ENCODE measurements at regions not wholly inside any gene's neighbourhood (a gene's known extent, or its start where the extent isn't known, plus 50 kb on each side); places are given as distances from the start of the nearest gene placed in this dataset.

- H3K4me1 ChIP-seq (ENCODE audit: control insufficient read depth in 2 of 3, insufficient read depth in 2 of 3, low read depth in 1 of 3, low read length in 3 of 3): no peaks in the 10 kb centered on the region
- FAIRE-seq: no peak
- H3K27ac ChIP-seq (ENCODE audit: low read depth in 2 of 2, low read length in 2 of 2): no peak overlapping the region
- no peak overlapping the region for H3K4me3 ChIP-seq (ENCODE audit: low read length in 3 of 3)
- intact Hi-C loops (cut with DNase I): no loop called here
- H3K36me3 ChIP-seq (ENCODE audit: control insufficient read depth in 2 of 3, insufficient read depth in 3 of 3, low read length in 3 of 3): no peaks in the 10 kb centered on the region
- no peaks in the 10 kb centered on the region for H3K27me3 ChIP-seq (ENCODE audit: control insufficient read depth, insufficient read depth, low read length)
- no peak overlapping the region for H3K9ac ChIP-seq (ENCODE audit: low read length in 3 of 3)
- no peaks in the 10 kb centered on the region for H3K9me3 ChIP-seq (ENCODE audit: control insufficient read depth in 2 of 3, insufficient read depth in 1 of 3, low read length in 3 of 3)
- TF ChIP-seq, protein P1, sequence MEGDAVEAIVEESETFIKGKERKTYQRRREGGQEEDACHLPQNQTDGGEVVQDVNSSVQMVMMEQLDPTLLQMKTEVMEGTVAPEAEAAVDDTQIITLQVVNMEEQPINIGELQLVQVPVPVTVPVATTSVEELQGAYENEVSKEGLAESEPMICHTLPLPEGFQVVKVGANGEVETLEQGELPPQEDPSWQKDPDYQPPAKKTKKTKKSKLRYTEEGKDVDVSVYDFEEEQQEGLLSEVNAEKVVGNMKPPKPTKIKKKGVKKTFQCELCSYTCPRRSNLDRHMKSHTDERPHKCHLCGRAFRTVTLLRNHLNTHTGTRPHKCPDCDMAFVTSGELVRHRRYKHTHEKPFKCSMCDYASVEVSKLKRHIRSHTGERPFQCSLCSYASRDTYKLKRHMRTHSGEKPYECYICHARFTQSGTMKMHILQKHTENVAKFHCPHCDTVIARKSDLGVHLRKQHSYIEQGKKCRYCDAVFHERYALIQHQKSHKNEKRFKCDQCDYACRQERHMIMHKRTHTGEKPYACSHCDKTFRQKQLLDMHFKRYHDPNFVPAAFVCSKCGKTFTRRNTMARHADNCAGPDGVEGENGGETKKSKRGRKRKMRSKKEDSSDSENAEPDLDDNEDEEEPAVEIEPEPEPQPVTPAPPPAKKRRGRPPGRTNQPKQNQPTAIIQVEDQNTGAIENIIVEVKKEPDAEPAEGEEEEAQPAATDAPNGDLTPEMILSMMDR (IDR thresholded peaks at IDR 0.05; ENCODE audit: borderline replicate concordance, extremely low read depth, insufficient read depth): no peak
- no peak for DNase-seq
These were observed 904.8 kb upstream of the SEL1L start for GRCh38 chr14:82438436-82438835.

GRCh38 chr14:82441270-82441669 is 907.6 kb upstream of the SEL1L start:
- no peak for DNase-seq
- no peaks in the 10 kb centered on the region for H3K27me3 ChIP-seq (ENCODE audit: control insufficient read depth, insufficient read depth, low read length)
- no peaks in the 10 kb centered on the region for H3K36me3 ChIP-seq (ENCODE audit: control insufficient read depth in 2 of 3, insufficient read depth in 3 of 3, low read length in 3 of 3)
- intact Hi-C loops (cut with DNase I): no loop called here
- H3K9ac ChIP-seq (ENCODE audit: low read length in 3 of 3): no peak overlapping the region
- H3K4me3 ChIP-seq (ENCODE audit: low read length in 3 of 3): no peak overlapping the region
- H3K9me3 ChIP-seq (ENCODE audit: control insufficient read depth in 2 of 3, insufficient read depth in 1 of 3, low read length in 3 of 3): no peaks in the 10 kb centered on the region
- no peak overlapping the region for H3K27ac ChIP-seq (ENCODE audit: low read depth in 2 of 2, low read length in 2 of 2)
- TF ChIP-seq, protein P1 (IDR thresholded peaks at IDR 0.05; ENCODE audit: borderline replicate concordance, extremely low read depth, insufficient read depth): no peak
- no peak for FAIRE-seq
- no peaks in the 10 kb centered on the region for H3K4me1 ChIP-seq (ENCODE audit: control insufficient read depth in 2 of 3, insufficient read depth in 2 of 3, low read depth in 1 of 3, low read length in 3 of 3)

DNA sequence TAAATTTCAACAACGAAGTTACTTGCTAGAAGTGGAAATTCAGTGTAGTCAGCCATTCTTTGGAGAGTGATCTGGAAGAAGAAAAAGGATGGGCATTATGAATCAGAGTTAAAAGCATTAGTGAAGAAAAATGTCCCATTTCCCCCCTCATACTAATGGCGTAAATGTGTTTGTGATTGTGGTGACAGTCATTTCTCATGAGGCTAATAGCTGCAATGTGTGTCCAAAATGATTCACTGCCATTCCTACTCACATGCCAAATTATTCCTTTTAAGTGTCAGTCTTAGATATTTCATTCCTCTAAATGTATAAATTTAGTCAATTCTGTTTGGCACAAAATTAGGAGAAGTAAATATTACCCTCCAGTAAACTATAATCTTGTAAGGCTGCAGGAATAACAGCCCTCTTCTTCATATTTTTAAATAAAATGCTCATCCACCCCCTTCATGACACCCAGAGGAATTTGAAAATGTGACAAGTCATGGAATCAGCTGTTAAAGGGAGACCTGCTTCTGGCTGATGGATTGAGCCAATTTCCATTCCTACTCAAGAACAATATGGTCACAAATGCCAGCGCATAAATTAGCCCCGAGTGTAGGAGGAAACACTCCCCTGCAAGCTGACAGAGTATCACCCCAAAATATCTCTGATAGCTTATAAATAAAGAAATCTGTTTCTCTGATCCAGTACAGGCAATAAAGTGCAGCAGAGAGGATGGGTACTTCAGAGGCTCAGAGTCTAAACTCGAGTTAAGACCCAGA is 912.3 kb upstream of the SEL1L start:
- Histone ChIP-seq H3K4me3 (ENCODE audit: low read length in 3 of 3) (no peak overlapping the region), H3K4me1 (ENCODE audit: control insufficient read depth in 2 of 3, insufficient read depth in 2 of 3, low read depth in 1 of 3, low read length in 3 of 3) (no peaks in the 10 kb centered on the region), H3K27me3 (ENCODE audit: control insufficient read depth, insufficient read depth, low read length) (no peaks in the 10 kb centered on the region), H3K36me3 (ENCODE audit: control insufficient read depth in 2 of 3, insufficient read depth in 3 of 3, low read length in 3 of 3) (no peaks in the 10 kb centered on the region), H3K27ac (ENCODE audit: low read depth in 2 of 2, low read length in 2 of 2) (no peak overlapping the region), H3K9me3 (ENCODE audit: control insufficient read depth in 2 of 3, insufficient read depth in 1 of 3, low read length in 3 of 3) (no peaks in the 10 kb centered on the region), H3K9ac (ENCODE audit: low read length in 3 of 3) (no peak overlapping the region)
- TF ChIP-seq, protein P1 (IDR thresholded peaks at IDR 0.05; ENCODE audit: borderline replicate concordance, extremely low read depth, insufficient read depth): no peak
- intact Hi-C loops (cut with DNase I): no loop called here
- FAIRE-seq: no peak
- DNase-seq: peak in 1 of 5 donors; percentile 10

Data from kidney (tissue), 13 donors.